ENCODE measurements at regions not wholly inside any gene's neighbourhood (a gene's known extent, or its start where the extent isn't known, plus 50 kb on each side); places are given as distances from the start of the nearest gene placed in this dataset.

GRCh38 chr13:22744688-22745452, 435.9 kb upstream of the SGCG start:
- TF ChIP-seq CTCF (IDR thresholded peaks at IDR 0.05 in 4 of 5, conservative IDR thresholded peaks at IDR 0.05 in 1 of 5) = no peak
- TF ChIP-seq POLR2A (IDR thresholded peaks at IDR 0.05) = no peak

Measured in gastrocnemius medialis (tissue), 4 donors.